Neural cell (in vitro differentiated cells): ENCODE measurements at regions not wholly inside any gene's neighbourhood (a gene's known extent, or its start where the extent isn't known, plus 50 kb on each side); places are given as distances from the start of the nearest gene placed in this dataset.

Source experiments
- H2AFZ ChIP-seq: fragments of 200-600, 300-800 bp; sonication (generic), shearing (Covaris generic); 2 replicates; pipeline ENCODE4 v1.6.0; 2014; ENCODE audit warnings: low read depth, mild to moderate bottlenecking, antibody characterized with exemption, low read length, moderate library complexity
- H3F3A ChIP-seq: fragments of 200-600 bp; shearing (Covaris generic); 2 replicates; pipeline ENCODE4 v1.6.1; 2016; ENCODE audit warnings: mild to moderate bottlenecking, moderate library complexity, mixed read lengths, antibody characterized with exemption, low read length; ENCODE audit not compliant: insufficient read depth, poor library complexity, severe bottlenecking
- H3K27ac ChIP-seq: fragments of 200-600, 300-800 bp; sonication (generic), shearing (Covaris generic); 2 replicates; pipeline ENCODE4 v1.5.1; 2014; ENCODE audit warnings: mild to moderate bottlenecking, low read length, moderate library complexity
- H3K27me3 ChIP-seq: fragments of 300-800, 200-600 bp; sonication (generic), shearing (Covaris generic); 2 replicates; pipeline ENCODE4 v1.6.0; 2014; ENCODE audit warnings: mild to moderate bottlenecking, low read depth, low read length, moderate library complexity; ENCODE audit not compliant: insufficient read depth
- H3K36me3 ChIP-seq: fragments of 300-800, 200-600 bp; sonication (generic), shearing (Covaris generic); 2 replicates; pipeline ENCODE4 v1.5.1; 2014; ENCODE audit warnings: mild to moderate bottlenecking, antibody characterized with exemption, low read length, moderate library complexity; ENCODE audit not compliant: insufficient read depth
- H3K4me2 ChIP-seq: fragments of 300-800, 200-600 bp; sonication (generic), shearing (Covaris generic); 2 replicates; pipeline ENCODE4 v1.6.0; 2014; ENCODE audit warnings: mild to moderate bottlenecking, low read length
- H3K4me3 ChIP-seq: fragments of 300-800, 200-600 bp; sonication (generic), shearing (Covaris generic); 2 replicates; pipeline ENCODE4 v1.5.1; 2014; ENCODE audit warnings: mild to moderate bottlenecking, low read length, moderate library complexity
- H3K79me2 ChIP-seq: fragments of 200-600 bp; shearing (Covaris generic); replicated peaks from 2 replicates; pipeline ENCODE4 v1.6.0; 2014; ENCODE audit warnings: mild to moderate bottlenecking, low read length, moderate library complexity; ENCODE audit not compliant: insufficient read depth
- H3K9ac ChIP-seq: fragments of 300-800, 200-600 bp; sonication (generic), shearing (Covaris generic); 2 replicates; pipeline ENCODE4 v1.6.1; 2016; ENCODE audit warnings: mild to moderate bottlenecking, low read length, mixed read lengths
- H3K9me2 ChIP-seq: fragments of 200-600 bp; shearing (Covaris generic); 2 replicates; pipeline ENCODE4 v1.6.1; 2016; ENCODE audit warnings: mild to moderate bottlenecking, low read length, mixed read lengths; ENCODE audit not compliant: insufficient read depth
- H3K9me3 ChIP-seq: fragments of 200-600, 300-800 bp; sonication (generic), shearing (Covaris generic); 2 replicates; pipeline ENCODE4 v1.6.1; 2016; ENCODE audit warnings: mild to moderate bottlenecking, mixed run types, low read length, moderate library complexity, mixed read lengths
- H4K20me1 ChIP-seq: fragments of 200-600 bp; shearing (Covaris generic); 2 replicates; pipeline ENCODE4 v1.6.1; 2016; ENCODE audit warnings: mild to moderate bottlenecking, mixed run types; ENCODE audit not compliant: insufficient read depth
- EP300 ChIP-seq: fragments of 450-650 bp; conservative IDR thresholded peaks from 2 replicates; pipeline ENCODE4 v1.6.1; 2014; ENCODE audit warnings: antibody characterized with exemption, mild to moderate bottlenecking, moderate library complexity; ENCODE audit not compliant: poor library complexity, severe bottlenecking
- EZH2 ChIP-seq: fragments of 200-600, 300-800 bp; shearing (Covaris generic), sonication (generic); IDR thresholded peaks from 2 replicates; pipeline ENCODE4 v1.6.1; 2014; ENCODE audit warnings: antibody characterized with exemption, low read length, borderline replicate concordance, mild to moderate bottlenecking; ENCODE audit not compliant: insufficient read depth, poor library complexity, severe bottlenecking
- MXI1 ChIP-seq: fragments of 450-650 bp; conservative IDR thresholded peaks from 2 replicates; pipeline ENCODE4 v1.6.1; 2014; ENCODE audit warnings: antibody characterized with exemption, mild to moderate bottlenecking; ENCODE audit not compliant: poor library complexity, severe bottlenecking
- POLR2AphosphoS5 ChIP-seq: IDR thresholded peaks from 2 replicates; pipeline ENCODE4 v1.6.1; 2012
- RAD21 ChIP-seq: fragments of 450-650 bp; conservative IDR thresholded peaks from 2 replicates; pipeline ENCODE4 v1.6.1; 2014; ENCODE audit warnings: antibody characterized with exemption, mild to moderate bottlenecking, moderate library complexity
- SMC3 ChIP-seq: fragments of 450-650 bp; conservative IDR thresholded peaks from 2 replicates; pipeline ENCODE4 v1.6.1; 2014; ENCODE audit warnings: antibody characterized with exemption, mild to moderate bottlenecking, moderate library complexity; ENCODE audit not compliant: poor library complexity
- TAF1 ChIP-seq: IDR thresholded peaks from 2 replicates; pipeline ENCODE4 v1.6.1; 2012; ENCODE audit warnings: low read depth
- TF ChIP-seq, protein P1 (sequence below): IDR thresholded peaks from 2 replicates; pipeline ENCODE4 v1.6.1; 2012; ENCODE audit warnings: borderline replicate concordance
- TF ChIP-seq, protein P2 (sequence below): fragments of 450-650 bp; IDR thresholded peaks from 2 replicates; pipeline ENCODE4 v1.5.1; 2014; ENCODE audit warnings: antibody characterized with exemption, mild to moderate bottlenecking, moderate library complexity; ENCODE audit not compliant: poor library complexity, severe bottlenecking

DNA sequence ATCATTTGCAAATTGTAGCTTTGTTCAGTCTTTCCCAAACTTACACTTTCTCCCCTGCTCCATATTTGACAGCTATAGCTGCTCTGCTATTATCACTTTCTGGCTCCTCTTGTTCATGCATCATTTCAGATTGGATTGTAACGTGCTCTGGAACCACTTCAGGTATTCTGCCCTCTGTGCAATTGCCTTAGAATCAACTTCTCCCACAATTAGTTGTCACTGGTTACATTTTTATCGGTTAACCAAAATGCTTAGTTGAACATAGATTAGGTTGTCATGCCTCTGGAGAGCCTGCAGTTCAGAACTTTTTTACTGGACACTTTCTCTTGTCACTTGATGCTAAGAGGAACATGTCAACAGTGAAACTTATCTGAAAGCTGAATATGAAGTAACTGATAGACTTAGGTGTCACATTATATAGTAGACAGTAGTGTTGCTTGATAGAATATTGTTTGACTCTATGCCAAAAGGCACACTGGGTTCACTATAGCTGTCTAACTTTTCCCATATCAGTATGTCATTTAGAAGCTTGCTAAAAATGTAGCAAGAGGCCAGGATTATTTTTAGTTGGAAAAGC, 127.7 kb upstream of the PTPRK start:
- Histone ChIP-seq H3K9me2 (no peaks in the 10 kb centered on the region), H3K27ac (no peak overlapping the region), H3K36me3 (no peaks in the 10 kb centered on the region), H3K79me2 (no peaks in the 10 kb centered on the region), H3K4me3 (no peak overlapping the region), H3K4me2 (no peak overlapping the region), H4K20me1 (no peaks in the 10 kb centered on the region), H3K9me3 (no peaks in the 10 kb centered on the region), H3F3A (no peaks in the 10 kb centered on the region), H3K27me3 (no peaks in the 10 kb centered on the region), H2AFZ (no peak overlapping the region), H3K9ac (no peak overlapping the region)
- TF ChIP-seq, protein P1, sequence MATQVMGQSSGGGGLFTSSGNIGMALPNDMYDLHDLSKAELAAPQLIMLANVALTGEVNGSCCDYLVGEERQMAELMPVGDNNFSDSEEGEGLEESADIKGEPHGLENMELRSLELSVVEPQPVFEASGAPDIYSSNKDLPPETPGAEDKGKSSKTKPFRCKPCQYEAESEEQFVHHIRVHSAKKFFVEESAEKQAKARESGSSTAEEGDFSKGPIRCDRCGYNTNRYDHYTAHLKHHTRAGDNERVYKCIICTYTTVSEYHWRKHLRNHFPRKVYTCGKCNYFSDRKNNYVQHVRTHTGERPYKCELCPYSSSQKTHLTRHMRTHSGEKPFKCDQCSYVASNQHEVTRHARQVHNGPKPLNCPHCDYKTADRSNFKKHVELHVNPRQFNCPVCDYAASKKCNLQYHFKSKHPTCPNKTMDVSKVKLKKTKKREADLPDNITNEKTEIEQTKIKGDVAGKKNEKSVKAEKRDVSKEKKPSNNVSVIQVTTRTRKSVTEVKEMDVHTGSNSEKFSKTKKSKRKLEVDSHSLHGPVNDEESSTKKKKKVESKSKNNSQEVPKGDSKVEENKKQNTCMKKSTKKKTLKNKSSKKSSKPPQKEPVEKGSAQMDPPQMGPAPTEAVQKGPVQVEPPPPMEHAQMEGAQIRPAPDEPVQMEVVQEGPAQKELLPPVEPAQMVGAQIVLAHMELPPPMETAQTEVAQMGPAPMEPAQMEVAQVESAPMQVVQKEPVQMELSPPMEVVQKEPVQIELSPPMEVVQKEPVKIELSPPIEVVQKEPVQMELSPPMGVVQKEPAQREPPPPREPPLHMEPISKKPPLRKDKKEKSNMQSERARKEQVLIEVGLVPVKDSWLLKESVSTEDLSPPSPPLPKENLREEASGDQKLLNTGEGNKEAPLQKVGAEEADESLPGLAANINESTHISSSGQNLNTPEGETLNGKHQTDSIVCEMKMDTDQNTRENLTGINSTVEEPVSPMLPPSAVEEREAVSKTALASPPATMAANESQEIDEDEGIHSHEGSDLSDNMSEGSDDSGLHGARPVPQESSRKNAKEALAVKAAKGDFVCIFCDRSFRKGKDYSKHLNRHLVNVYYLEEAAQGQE, result no peak
- no peak for TF ChIP-seq TAF1
- no peak for TF ChIP-seq RAD21
- TF ChIP-seq EP300, result no peak
- no peak for TF ChIP-seq EZH2
- no peak for TF ChIP-seq MXI1
- TF ChIP-seq SMC3, result no peak
- TF ChIP-seq, protein P2, sequence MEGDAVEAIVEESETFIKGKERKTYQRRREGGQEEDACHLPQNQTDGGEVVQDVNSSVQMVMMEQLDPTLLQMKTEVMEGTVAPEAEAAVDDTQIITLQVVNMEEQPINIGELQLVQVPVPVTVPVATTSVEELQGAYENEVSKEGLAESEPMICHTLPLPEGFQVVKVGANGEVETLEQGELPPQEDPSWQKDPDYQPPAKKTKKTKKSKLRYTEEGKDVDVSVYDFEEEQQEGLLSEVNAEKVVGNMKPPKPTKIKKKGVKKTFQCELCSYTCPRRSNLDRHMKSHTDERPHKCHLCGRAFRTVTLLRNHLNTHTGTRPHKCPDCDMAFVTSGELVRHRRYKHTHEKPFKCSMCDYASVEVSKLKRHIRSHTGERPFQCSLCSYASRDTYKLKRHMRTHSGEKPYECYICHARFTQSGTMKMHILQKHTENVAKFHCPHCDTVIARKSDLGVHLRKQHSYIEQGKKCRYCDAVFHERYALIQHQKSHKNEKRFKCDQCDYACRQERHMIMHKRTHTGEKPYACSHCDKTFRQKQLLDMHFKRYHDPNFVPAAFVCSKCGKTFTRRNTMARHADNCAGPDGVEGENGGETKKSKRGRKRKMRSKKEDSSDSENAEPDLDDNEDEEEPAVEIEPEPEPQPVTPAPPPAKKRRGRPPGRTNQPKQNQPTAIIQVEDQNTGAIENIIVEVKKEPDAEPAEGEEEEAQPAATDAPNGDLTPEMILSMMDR, result no peak
- TF ChIP-seq POLR2AphosphoS5, result no peak

DNA sequence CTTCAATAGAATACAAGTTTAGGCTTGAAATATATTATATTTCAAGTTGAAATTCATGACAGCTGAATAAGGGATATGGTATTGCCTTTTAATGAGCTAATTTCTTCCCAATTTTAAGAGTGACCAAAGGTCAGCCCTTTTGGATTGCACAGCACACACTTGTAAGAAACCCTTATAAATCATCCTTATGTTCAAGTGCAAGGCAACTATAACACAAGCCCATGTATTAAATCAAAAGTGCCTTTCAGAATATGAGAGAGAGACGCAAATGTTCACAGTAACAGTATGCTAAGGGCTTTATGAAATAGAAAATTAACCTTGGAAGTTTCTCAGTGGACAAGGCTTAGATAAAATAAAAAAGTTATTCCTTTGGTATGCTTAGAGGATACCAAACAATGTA, 121.7 kb upstream of the PTPRK start:
- Histone ChIP-seq H3K27ac (no peak overlapping the region), H3K79me2 (no peaks in the 10 kb centered on the region), H3K9me2 (no peaks in the 10 kb centered on the region), H3K4me3 (no peak overlapping the region), H3K9me3 (no peaks in the 10 kb centered on the region), H2AFZ (no peak overlapping the region), H4K20me1 (no peaks in the 10 kb centered on the region), H3K4me2 (no peak overlapping the region), H3F3A (no peaks in the 10 kb centered on the region), H3K9ac (no peak overlapping the region), H3K27me3 (no peaks in the 10 kb centered on the region), H3K36me3 (no peaks in the 10 kb centered on the region)
- TF ChIP-seq RAD21, result no peak

GRCh38 chr6:128641703-128642102, 121.3 kb upstream of the PTPRK start:
- no peaks in the 10 kb centered on the region for H3K27me3 ChIP-seq
- H4K20me1 ChIP-seq, result no peaks in the 10 kb centered on the region
- no peaks in the 10 kb centered on the region for H3F3A ChIP-seq
- H3K9me2 ChIP-seq, result no peaks in the 10 kb centered on the region
- H3K9ac ChIP-seq, result no peak overlapping the region
- no peak overlapping the region for H3K4me2 ChIP-seq
- no peak overlapping the region for H3K27ac ChIP-seq
- H3K36me3 ChIP-seq, result no peaks in the 10 kb centered on the region
- no peak overlapping the region for H2AFZ ChIP-seq
- H3K79me2 ChIP-seq, result no peaks in the 10 kb centered on the region
- TF ChIP-seq POLR2AphosphoS5 (no peak), MXI1 (no peak), EP300 (no peak), EZH2 (no peak), SMC3 (no peak), TAF1 (no peak), RAD21 (no peak)
- TF ChIP-seq, protein P2, result no peak
- TF ChIP-seq, protein P1, result no peak
- no peak overlapping the region for H3K4me3 ChIP-seq
- H3K9me3 ChIP-seq, result no peaks in the 10 kb centered on the region
